Raji (cell line): ENCODE measurements at regions not wholly inside any gene's neighbourhood (a gene's known extent, or its start where the extent isn't known, plus 50 kb on each side); places are given as distances from the start of the nearest gene placed in this dataset.

Experiments used
- POLR2A ChIP-seq: IDR thresholded peaks from 2 replicates; pipeline ENCODE4 v1.6.1; 2011; ENCODE audit warnings: low read depth, low read length, control low read depth; ENCODE audit not compliant: insufficient read depth

- TF ChIP-seq POLR2A, result no peak
Measured at GRCh38 chr22:25366408-25366807, 147.0 kb downstream of the CRYBB2 start.

- no peak for TF ChIP-seq POLR2A
Measured at GRCh38 chr22:25366876-25367466, 147.5 kb downstream of the CRYBB2 start.

- no peak for TF ChIP-seq POLR2A
Measured at GRCh38 chr22:25367756-25368155, 148.3 kb downstream of the CRYBB2 start.

- no peak for TF ChIP-seq POLR2A
Measured at GRCh38 chr22:25368271-25368670, 148.8 kb downstream of the CRYBB2 start.

GRCh38 chr22:25369041-25369440 lies 149.6 kb downstream of the CRYBB2 start:
- no peak for TF ChIP-seq POLR2A

GRCh38 chr22:25370322-25370721 lies 150.9 kb downstream of the CRYBB2 start:
- TF ChIP-seq POLR2A, result no peak

GRCh38 chr22:25372000-25372595 lies 152.7 kb downstream of the CRYBB2 start:
- no peak for TF ChIP-seq POLR2A

- TF ChIP-seq POLR2A, result no peak
Measured at GRCh38 chr22:25373961-25374360, 154.5 kb downstream of the CRYBB2 start.

GRCh38 chr22:25374869-25375268 lies 155.4 kb downstream of the CRYBB2 start:
- TF ChIP-seq POLR2A, result no peak

GRCh38 chr22:25375683-25376082 lies 156.2 kb downstream of the CRYBB2 start:
- no peak for TF ChIP-seq POLR2A

- no peak for TF ChIP-seq POLR2A
Measured at GRCh38 chr22:25377699-25378098, 158.3 kb downstream of the CRYBB2 start.

- TF ChIP-seq POLR2A, result no peak
Measured at GRCh38 chr22:25380122-25380747, 160.8 kb downstream of the CRYBB2 start.

- TF ChIP-seq POLR2A, result no peak
Measured at GRCh38 chr22:25382762-25383161, 163.3 kb downstream of the CRYBB2 start.

- TF ChIP-seq POLR2A, result no peak
Measured at GRCh38 chr22:25383278-25383820, 163.9 kb downstream of the CRYBB2 start.

- TF ChIP-seq POLR2A, result no peak
Measured at GRCh38 chr22:25383892-25384291, 164.5 kb downstream of the CRYBB2 start.

GRCh38 chr22:25386538-25386884 lies 167.1 kb downstream of the CRYBB2 start:
- TF ChIP-seq POLR2A, result no peak
